ENCODE measurements at regions not wholly inside any gene's neighbourhood (a gene's known extent, or its start where the extent isn't known, plus 50 kb on each side); places are given as distances from the start of the nearest gene placed in this dataset.

DNA sequence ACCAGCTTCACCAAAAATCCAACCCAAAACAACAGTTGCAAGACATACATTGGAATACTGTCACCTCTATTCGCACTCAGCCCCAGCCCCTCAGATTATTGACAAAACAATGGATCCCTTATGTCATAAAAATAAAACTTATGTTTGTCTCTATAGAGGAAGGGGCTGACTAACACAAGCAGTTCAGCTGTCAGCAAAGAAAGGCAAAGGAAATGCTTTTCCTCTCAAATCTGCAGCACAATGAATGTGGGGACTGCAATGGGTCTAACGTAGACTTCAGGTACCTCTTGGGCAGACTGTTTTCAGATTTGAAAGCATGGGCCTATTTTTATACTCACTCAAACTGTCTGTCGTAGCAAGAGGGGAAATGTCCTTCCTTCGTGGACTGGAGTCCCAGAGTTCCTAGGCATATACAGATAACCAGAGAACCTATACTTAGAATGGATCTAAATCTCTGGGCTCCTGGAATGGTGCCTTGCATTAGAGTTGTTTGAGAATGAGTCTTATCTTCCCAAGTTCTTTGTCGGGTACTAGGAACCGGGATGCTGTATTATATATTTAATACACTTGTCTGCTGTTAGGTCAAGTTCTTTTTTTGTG lies 307.7 kb upstream of the DDX53 start:
- TF ChIP-seq FOXK1 (CRISPR knock-in tag; IDR thresholded peaks at IDR 0.05) = no peak
- TF ChIP-seq, protein P1, sequence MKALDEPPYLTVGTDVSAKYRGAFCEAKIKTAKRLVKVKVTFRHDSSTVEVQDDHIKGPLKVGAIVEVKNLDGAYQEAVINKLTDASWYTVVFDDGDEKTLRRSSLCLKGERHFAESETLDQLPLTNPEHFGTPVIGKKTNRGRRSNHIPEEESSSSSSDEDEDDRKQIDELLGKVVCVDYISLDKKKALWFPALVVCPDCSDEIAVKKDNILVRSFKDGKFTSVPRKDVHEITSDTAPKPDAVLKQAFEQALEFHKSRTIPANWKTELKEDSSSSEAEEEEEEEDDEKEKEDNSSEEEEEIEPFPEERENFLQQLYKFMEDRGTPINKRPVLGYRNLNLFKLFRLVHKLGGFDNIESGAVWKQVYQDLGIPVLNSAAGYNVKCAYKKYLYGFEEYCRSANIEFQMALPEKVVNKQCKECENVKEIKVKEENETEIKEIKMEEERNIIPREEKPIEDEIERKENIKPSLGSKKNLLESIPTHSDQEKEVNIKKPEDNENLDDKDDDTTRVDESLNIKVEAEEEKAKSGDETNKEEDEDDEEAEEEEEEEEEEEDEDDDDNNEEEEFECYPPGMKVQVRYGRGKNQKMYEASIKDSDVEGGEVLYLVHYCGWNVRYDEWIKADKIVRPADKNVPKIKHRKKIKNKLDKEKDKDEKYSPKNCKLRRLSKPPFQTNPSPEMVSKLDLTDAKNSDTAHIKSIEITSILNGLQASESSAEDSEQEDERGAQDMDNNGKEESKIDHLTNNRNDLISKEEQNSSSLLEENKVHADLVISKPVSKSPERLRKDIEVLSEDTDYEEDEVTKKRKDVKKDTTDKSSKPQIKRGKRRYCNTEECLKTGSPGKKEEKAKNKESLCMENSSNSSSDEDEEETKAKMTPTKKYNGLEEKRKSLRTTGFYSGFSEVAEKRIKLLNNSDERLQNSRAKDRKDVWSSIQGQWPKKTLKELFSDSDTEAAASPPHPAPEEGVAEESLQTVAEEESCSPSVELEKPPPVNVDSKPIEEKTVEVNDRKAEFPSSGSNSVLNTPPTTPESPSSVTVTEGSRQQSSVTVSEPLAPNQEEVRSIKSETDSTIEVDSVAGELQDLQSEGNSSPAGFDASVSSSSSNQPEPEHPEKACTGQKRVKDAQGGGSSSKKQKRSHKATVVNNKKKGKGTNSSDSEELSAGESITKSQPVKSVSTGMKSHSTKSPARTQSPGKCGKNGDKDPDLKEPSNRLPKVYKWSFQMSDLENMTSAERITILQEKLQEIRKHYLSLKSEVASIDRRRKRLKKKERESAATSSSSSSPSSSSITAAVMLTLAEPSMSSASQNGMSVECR (CRISPR knock-in tag; IDR thresholded peaks at IDR 0.05; ENCODE audit: borderline replicate concordance) = no peak
- TF ChIP-seq ZBTB43 (CRISPR knock-in tag; IDR thresholded peaks at IDR 0.05) = no peak
- TF ChIP-seq, protein P2, sequence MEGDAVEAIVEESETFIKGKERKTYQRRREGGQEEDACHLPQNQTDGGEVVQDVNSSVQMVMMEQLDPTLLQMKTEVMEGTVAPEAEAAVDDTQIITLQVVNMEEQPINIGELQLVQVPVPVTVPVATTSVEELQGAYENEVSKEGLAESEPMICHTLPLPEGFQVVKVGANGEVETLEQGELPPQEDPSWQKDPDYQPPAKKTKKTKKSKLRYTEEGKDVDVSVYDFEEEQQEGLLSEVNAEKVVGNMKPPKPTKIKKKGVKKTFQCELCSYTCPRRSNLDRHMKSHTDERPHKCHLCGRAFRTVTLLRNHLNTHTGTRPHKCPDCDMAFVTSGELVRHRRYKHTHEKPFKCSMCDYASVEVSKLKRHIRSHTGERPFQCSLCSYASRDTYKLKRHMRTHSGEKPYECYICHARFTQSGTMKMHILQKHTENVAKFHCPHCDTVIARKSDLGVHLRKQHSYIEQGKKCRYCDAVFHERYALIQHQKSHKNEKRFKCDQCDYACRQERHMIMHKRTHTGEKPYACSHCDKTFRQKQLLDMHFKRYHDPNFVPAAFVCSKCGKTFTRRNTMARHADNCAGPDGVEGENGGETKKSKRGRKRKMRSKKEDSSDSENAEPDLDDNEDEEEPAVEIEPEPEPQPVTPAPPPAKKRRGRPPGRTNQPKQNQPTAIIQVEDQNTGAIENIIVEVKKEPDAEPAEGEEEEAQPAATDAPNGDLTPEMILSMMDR (IDR thresholded peaks at IDR 0.05) = no peak
- no peak for TF ChIP-seq KAT7 (CRISPR knock-in tag; IDR thresholded peaks at IDR 0.05; ENCODE audit: borderline replicate concordance)
- no peak for TF ChIP-seq SP1 (CRISPR knock-in tag; conservative IDR thresholded peaks at IDR 0.05)
- no peak for TF ChIP-seq NR1H2 (CRISPR knock-in tag; IDR thresholded peaks at IDR 0.05)
- no peak for TF ChIP-seq TEAD4 (CRISPR knock-in tag; IDR thresholded peaks at IDR 0.05)
- TF ChIP-seq, protein P3, sequence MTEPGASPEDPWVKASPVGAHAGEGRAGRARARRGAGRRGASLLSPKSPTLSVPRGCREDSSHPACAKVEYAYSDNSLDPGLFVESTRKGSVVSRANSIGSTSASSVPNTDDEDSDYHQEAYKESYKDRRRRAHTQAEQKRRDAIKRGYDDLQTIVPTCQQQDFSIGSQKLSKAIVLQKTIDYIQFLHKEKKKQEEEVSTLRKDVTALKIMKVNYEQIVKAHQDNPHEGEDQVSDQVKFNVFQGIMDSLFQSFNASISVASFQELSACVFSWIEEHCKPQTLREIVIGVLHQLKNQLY (CRISPR knock-in tag; IDR thresholded peaks at IDR 0.05) = no peak

All from WTC11 (cell line).